ENCODE measurements at regions not wholly inside any gene's neighbourhood (a gene's known extent, or its start where the extent isn't known, plus 50 kb on each side); places are given as distances from the start of the nearest gene placed in this dataset.

DNA sequence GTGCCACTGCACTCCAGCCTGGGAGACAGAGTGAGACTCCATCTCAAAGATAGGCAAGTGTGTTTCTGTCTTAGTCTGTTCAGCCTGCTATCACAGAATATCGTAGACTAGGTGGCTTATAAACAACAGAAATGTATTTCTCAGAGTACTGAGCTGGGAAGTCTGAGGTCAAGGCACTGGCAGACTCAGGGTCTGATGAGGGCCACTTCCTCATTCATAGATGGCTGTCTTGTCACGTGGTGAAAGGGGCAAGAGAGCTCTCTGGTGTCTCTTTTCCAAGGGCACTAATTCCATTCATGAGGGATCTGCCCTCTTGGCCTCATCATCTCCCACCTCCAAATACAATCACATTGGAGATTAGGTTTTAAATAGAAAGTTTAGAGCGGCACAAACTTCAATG, 95.6 kb upstream of the PHACTR3 start:
- Histone ChIP-seq H3K27ac (no peak overlapping the region), H3K9me3 (no peaks in the 10 kb centered on the region)
- DNase-seq: no peak

DNA sequence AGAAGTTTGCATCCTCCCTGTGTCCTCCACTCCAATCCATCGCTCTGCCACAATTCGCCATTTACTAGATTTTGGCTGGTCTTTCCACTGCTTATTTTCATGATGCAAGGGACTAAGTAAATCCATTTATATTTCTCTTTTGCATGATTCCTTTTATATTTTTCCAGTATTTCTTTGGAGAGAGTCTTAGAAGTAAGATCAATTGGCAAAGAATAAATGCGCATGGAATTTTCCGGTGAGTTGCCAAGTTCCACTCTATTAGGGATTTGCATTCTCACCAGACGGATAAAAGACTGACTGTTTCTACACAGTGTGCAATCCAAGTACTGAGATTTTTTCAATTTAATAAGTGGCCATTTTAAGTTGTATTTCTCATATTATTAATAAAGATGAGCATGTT, 91.7 kb upstream of the PHACTR3 start:
- TF ChIP-seq POLR2A (IDR thresholded peaks at IDR 0.05) (no peak), CTCF (IDR thresholded peaks at IDR 0.05) (no peak)
- no peak for DNase-seq
- no peak overlapping the region for H3K27ac ChIP-seq
- H3K4me3 ChIP-seq: no peak overlapping the region
- H3K9me3 ChIP-seq: no peaks in the 10 kb centered on the region
- H3K4me1 ChIP-seq: peaks cover 0 to 5% (median 0%) of the 10 kb centered on the region in 4 donors
- no peaks in the 10 kb centered on the region for H3K36me3 ChIP-seq
- no peaks in the 10 kb centered on the region for H3K27me3 ChIP-seq

More for the DNA sequence above, 95.6 kb upstream of the PHACTR3 start:
- H3K4me1 ChIP-seq: no peaks in the 10 kb centered on the region
- TF ChIP-seq POLR2A (IDR thresholded peaks at IDR 0.05): no peak
- TF ChIP-seq CTCF (IDR thresholded peaks at IDR 0.05): no peak
- H3K27me3 ChIP-seq: no peaks in the 10 kb centered on the region
- no peaks in the 10 kb centered on the region for H3K36me3 ChIP-seq
- no peak overlapping the region for H3K4me3 ChIP-seq

- Histone ChIP-seq H3K9me3 (no peaks in the 10 kb centered on the region), H3K4me1 (peaks cover 0 to 5% (median 0%) of the 10 kb centered on the region in 4 donors), H3K36me3 (no peaks in the 10 kb centered on the region), H3K4me3 (no peak overlapping the region), H3K27me3 (no peaks in the 10 kb centered on the region), H3K27ac (no peak overlapping the region)
- no peak for TF ChIP-seq CTCF (IDR thresholded peaks at IDR 0.05)
- TF ChIP-seq POLR2A (IDR thresholded peaks at IDR 0.05): no peak
- no peak for DNase-seq
These were observed 89.8 kb upstream of the PHACTR3 start for GRCh38 chr20:59514554-59514953.

- DNase-seq: peak in 2 of 3 donors; percentile 75
- Histone ChIP-seq H3K36me3 (no peaks in the 10 kb centered on the region), H3K27ac (no peak overlapping the region), H3K4me1 (peaks cover 0 to 5% (median 0%) of the 10 kb centered on the region in 4 donors), H3K9me3 (no peaks in the 10 kb centered on the region), H3K27me3 (no peaks in the 10 kb centered on the region), H3K4me3 (no peak overlapping the region)
- peak in 4 of 6 experiments; percentile 56 to 74 (median 64) for TF ChIP-seq CTCF (IDR thresholded peaks at IDR 0.05)
- TF ChIP-seq POLR2A (IDR thresholded peaks at IDR 0.05): no peak
These were observed 89.1 kb upstream of the PHACTR3 start for GRCh38 chr20:59515013-59515905.

GRCh38 chr20:59515906-59516209, 88.5 kb upstream of the PHACTR3 start:
- Histone ChIP-seq H3K4me3 (no peak overlapping the region), H3K4me1 (peaks cover 0 to 5% (median 0%) of the 10 kb centered on the region in 4 donors), H3K9me3 (no peaks in the 10 kb centered on the region), H3K36me3 (no peaks in the 10 kb centered on the region), H3K27ac (no peak overlapping the region), H3K27me3 (no peaks in the 10 kb centered on the region)
- DNase-seq: no peak
- TF ChIP-seq POLR2A (IDR thresholded peaks at IDR 0.05) (no peak), CTCF (IDR thresholded peaks at IDR 0.05) (no peak)

All from Peyer's patch (tissue), 4 donors.